Right cardiac atrium (tissue), 5 donors: ENCODE measurements at regions not wholly inside any gene's neighbourhood (a gene's known extent, or its start where the extent isn't known, plus 50 kb on each side); places are given as distances from the start of the nearest gene placed in this dataset.

Source experiments
- ATAC-seq, 2 donors: fragments of 200-7000 bp; cut with Tn5 transposase; one replicate each; pipeline versions ENCODE4 v1.8.0 to v1.9.1; 2020; ENCODE audit warnings: moderate library complexity in 2 of 2, mild to moderate bottlenecking in 1 of 2
- DNase-seq, 3 donors: peaks; one replicate each; pipeline ENCODE4 v3.0.0-alpha.2; 2020
- H3K27ac ChIP-seq: one replicate; pipeline ENCODE4 v1.5.1; 2013; ENCODE audit warnings: mild to moderate bottlenecking, low read length, control low read depth, moderate library complexity
- H3K27me3 ChIP-seq: one replicate; pipeline ENCODE4 v1.6.1; 2013; ENCODE audit not compliant: control insufficient read depth, insufficient read depth
- H3K4me1 ChIP-seq: one replicate; pipeline ENCODE4 v1.6.1; 2013; ENCODE audit warnings: low read length; ENCODE audit not compliant: control insufficient read depth, insufficient read depth
- H3K4me3 ChIP-seq: one replicate; pipeline ENCODE4 v1.5.1; 2013; ENCODE audit warnings: low read length, control low read depth
- H3K9me3 ChIP-seq: one replicate; pipeline ENCODE4 v1.6.1; 2013; ENCODE audit warnings: low read length; ENCODE audit not compliant: control insufficient read depth
- WGBS: extraction: QIAGEN DNeasy Blood & Tissue Kit; methylation state at CpG from one replicate; pipeline ENCODE4 v1.1.7; 2013; 5-methylcytosine and 5-hydroxymethylcytosine counted together
- intact Hi-C, 4 donors: fragments of 100-400 bp; cut with DNase I; formaldehyde crosslinking; loops; one replicate each; pipeline versions ENCODE4 v1.11.0 to v1.14.0; 2022 to 2023
- donor health status: healthy with polysubstance abuse.
- donor health status: DM: no; HTN: yes; CAD: no.
- donor health status: DM: no; HTN: no; CAD: no.
- donor health status: DM: no; HTN: yes; CAD: no; lungs with severe emphysema.
- donor health status: DM: yes; HTN: yes; CAD: no.

- intact Hi-C loops = no loop called here
- Histone ChIP-seq H3K27ac (no peak overlapping the region), H3K27me3 (no peaks in the 10 kb centered on the region), H3K4me3 (no peak overlapping the region), H3K9me3 (no peaks in the 10 kb centered on the region), H3K4me1 (no peaks in the 10 kb centered on the region)
- DNase-seq = no peak
- WGBS = 74% methylated on average over 2 of the region's 2 CpGs
- no peak for ATAC-seq
Measured at GRCh38 chr2:57156231-57156924, 890.2 kb upstream of the VRK2 start.

GRCh38 chr2:57160976-57161375, 885.6 kb upstream of the VRK2 start:
- DNase-seq = no peak
- WGBS = 77% methylated on average over 2 of the region's 2 CpGs
- intact Hi-C loops = no loop called here
- ATAC-seq = no peak
- H3K27me3 ChIP-seq = no peaks in the 10 kb centered on the region
- H3K4me3 ChIP-seq = no peak overlapping the region
- no peak overlapping the region for H3K27ac ChIP-seq
- H3K9me3 ChIP-seq = no peaks in the 10 kb centered on the region
- H3K4me1 ChIP-seq = no peaks in the 10 kb centered on the region

DNA sequence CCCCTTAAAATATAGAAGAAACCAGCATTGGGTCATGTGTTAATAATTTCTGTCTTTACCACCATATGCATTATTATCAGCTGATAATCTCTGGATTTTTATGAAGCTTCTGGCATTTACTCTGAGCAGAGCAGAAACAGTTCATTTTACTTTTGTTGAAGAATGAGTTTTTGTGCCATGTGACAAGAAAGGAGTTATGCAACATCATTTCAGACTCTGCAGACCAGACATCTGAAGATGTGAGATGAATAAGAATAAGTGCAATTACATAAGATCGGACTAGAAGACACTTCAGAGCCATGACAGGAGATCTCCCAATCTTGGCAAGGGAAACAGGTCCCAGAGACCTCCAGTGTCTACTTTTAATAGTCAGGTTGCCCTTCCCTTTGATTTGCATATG, 869.4 kb upstream of the VRK2 start:
- Histone ChIP-seq H3K27ac (no peak overlapping the region), H3K27me3 (no peaks in the 10 kb centered on the region), H3K4me1 (no peaks in the 10 kb centered on the region), H3K9me3 (no peaks in the 10 kb centered on the region), H3K4me3 (no peak overlapping the region)
- 68% methylated on average over 1 of the region's 1 CpG for WGBS
- ATAC-seq (no peak), DNase-seq (no peak)
- intact Hi-C loops = no loop called here

- Histone ChIP-seq H3K9me3 (no peaks in the 10 kb centered on the region), H3K4me3 (no peak overlapping the region), H3K4me1 (no peaks in the 10 kb centered on the region), H3K27ac (no peak overlapping the region), H3K27me3 (no peaks in the 10 kb centered on the region)
- intact Hi-C loops = no loop called here
- no peak for ATAC-seq
- no peak for DNase-seq
- 58% methylated on average over 4 of the region's 4 CpGs for WGBS
Measured at GRCh38 chr2:57180042-57180567, 866.5 kb upstream of the VRK2 start.

- Histone ChIP-seq H3K27me3 (no peaks in the 10 kb centered on the region), H3K4me3 (no peak overlapping the region), H3K4me1 (no peaks in the 10 kb centered on the region), H3K9me3 (no peaks in the 10 kb centered on the region), H3K27ac (no peak overlapping the region)
- DNase-seq (no peak), ATAC-seq (no peak)
- intact Hi-C loops = no loop called here
Measured at GRCh38 chr2:57180678-57181077, 865.9 kb upstream of the VRK2 start.

DNA sequence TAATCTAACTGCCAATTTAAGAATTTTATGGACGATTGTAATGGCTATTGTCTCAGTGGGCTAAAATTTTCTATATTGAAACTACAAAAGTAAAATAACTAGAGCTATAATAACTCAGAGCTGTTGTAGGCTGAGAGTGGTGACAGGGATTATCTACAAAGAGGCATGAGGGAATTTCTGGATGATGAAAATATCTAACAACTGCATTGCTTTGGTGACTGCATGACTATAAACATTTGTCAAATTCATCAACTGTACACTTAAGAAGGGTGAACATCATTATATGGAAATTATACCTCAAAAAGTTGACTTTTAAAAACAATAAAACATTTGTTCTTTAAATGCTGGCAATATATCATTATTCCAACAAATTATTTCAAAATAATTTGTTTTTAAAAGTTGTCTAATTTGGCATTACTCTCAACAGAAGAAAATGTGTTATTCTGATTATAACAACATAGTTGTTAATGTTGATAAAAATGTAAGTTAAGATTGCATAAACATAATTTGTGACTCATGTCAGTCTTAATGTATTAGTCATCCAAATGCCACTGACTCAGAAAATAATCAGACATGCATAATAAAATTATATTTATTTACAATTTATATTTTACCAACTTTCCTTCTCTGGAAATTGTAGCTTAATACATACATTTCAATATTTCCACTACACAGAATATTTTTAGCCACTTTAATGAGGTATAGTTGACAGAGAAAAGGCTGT, 865.1 kb upstream of the VRK2 start:
- Histone ChIP-seq H3K27ac (no peak overlapping the region), H3K9me3 (no peaks in the 10 kb centered on the region), H3K4me3 (no peak overlapping the region), H3K27me3 (no peaks in the 10 kb centered on the region), H3K4me1 (no peaks in the 10 kb centered on the region)
- DNase-seq (no peak), ATAC-seq (no peak)
- WGBS = 10% methylated on average over 1 of the region's 1 CpG
- intact Hi-C loops = no loop called here

DNA sequence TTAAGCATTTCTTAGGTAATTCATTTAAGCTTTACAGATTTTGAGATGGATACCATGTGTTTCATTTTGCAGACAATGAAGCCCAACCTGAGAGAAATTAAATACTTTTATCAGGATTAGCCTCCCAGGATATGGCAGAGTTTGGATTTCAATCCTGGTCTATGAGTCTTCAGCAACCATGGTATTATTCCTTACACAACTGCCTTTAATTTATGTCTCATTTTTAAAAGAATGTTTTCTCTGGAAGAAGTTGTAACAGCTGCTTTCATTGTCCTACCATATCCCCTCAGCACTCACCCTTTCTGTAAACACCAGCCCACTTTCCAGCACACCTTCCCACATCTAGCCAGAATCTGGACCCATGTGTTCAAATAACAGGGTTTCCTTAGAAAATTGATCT, 863.7 kb upstream of the VRK2 start:
- Histone ChIP-seq H3K27ac (no peak overlapping the region), H3K27me3 (no peaks in the 10 kb centered on the region), H3K9me3 (no peaks in the 10 kb centered on the region), H3K4me1 (no peaks in the 10 kb centered on the region), H3K4me3 (no peak overlapping the region)
- intact Hi-C loops = no loop called here
- ATAC-seq = no peak
- no peak for DNase-seq

GRCh38 chr2:57185568-57185967, 861.0 kb upstream of the VRK2 start:
- no peak for ATAC-seq
- Histone ChIP-seq H3K9me3 (no peaks in the 10 kb centered on the region), H3K27me3 (no peaks in the 10 kb centered on the region), H3K4me3 (no peak overlapping the region), H3K4me1 (no peaks in the 10 kb centered on the region), H3K27ac (no peak overlapping the region)
- DNase-seq = no peak
- intact Hi-C loops = no loop called here
- WGBS = 80% methylated on average over 3 of the region's 3 CpGs

DNA sequence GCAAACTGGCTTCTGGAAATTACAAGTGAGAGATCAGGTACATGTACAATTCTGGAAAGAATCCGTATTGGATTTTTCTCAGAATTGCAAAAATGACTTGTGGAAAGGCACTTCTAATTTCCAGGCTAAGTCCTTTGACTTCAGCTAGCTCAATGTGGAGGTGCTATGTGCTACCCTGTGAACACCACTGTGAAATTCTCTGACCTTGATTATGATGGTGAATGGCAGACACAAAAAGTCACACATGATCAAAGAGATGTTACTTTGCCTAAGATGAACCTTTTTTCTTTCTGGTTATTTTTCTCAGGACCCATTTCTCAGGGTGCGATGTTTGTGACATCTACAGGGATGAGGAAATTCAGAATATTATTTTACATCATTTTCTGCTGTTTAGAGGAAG, 856.6 kb upstream of the VRK2 start:
- no peaks in the 10 kb centered on the region for H3K27me3 ChIP-seq
- no peak overlapping the region for H3K27ac ChIP-seq
- 86% methylated on average over 2 of the region's 2 CpGs for WGBS
- H3K4me3 ChIP-seq = no peak overlapping the region
- ATAC-seq = no peak
- H3K9me3 ChIP-seq = no peaks in the 10 kb centered on the region
- intact Hi-C loops = no loop called here
- no peak for DNase-seq
- no peaks in the 10 kb centered on the region for H3K4me1 ChIP-seq

DNA sequence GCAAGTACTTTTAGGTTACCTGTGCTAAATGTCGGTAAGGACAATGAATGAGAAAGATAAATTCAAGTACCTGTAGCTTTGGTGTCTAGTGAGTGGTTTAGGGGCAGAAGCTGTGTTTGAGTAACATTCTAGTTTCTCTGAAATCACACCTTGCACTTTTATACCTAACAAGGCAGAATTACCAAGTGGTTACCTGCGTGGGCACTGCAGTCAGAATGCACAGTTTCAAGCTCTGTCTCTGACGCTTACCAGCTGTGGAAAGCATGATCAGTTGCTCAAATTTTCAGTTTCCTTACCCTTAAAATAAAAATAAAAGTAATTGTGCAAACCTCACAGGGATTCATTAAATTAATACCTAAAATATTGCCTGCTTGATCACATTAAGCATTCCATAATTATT, 846.9 kb upstream of the VRK2 start:
- no peaks in the 10 kb centered on the region for H3K4me1 ChIP-seq
- 82% methylated on average over 3 of the region's 3 CpGs for WGBS
- no peaks in the 10 kb centered on the region for H3K27me3 ChIP-seq
- no peak overlapping the region for H3K27ac ChIP-seq
- intact Hi-C loops = no loop called here
- ATAC-seq (no peak), DNase-seq (no peak)
- H3K4me3 ChIP-seq = no peak overlapping the region
- no peaks in the 10 kb centered on the region for H3K9me3 ChIP-seq

DNA sequence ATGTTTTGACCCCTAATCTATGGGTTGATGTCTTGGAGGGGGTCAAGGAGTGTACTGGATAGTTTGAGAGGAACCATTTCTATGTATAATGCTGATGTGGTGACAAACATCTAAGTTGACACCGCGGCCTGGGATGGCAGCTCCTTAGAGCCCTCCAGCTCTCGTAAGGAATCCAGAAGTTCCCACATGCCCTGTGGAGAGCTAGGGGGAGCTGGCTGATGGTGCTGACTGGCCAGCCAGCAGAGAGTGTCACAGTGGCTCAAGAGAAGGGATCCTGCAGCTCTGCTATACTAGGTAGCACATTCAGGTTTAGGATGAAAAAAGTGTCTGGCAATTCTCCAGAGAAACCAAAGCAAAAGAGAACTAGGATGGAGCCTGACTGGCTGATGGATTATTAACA, 842.2 kb upstream of the VRK2 start:
- DNase-seq (peak in 1 of 3 donors; percentile 21), ATAC-seq (no peak)
- no peaks in the 10 kb centered on the region for H3K4me1 ChIP-seq
- intact Hi-C loops = no loop called here
- no peak overlapping the region for H3K4me3 ChIP-seq
- H3K9me3 ChIP-seq = no peaks in the 10 kb centered on the region
- 40% methylated on average over 3 of the region's 3 CpGs for WGBS
- H3K27me3 ChIP-seq = no peaks in the 10 kb centered on the region
- H3K27ac ChIP-seq = no peak overlapping the region
